ENCODE measurements at regions not wholly inside any gene's neighbourhood (a gene's known extent, or its start where the extent isn't known, plus 50 kb on each side); places are given as distances from the start of the nearest gene placed in this dataset.
"Not testable (repeated sequence)": the region's sequence is repeated elsewhere in the genome, so short reads cannot be mapped to it uniquely, and the experiment has no call there.

- Histone ChIP-seq H3K36me3 (no peaks in the 10 kb centered on the region), H3K4me3 (no peak overlapping the region), H3K27ac (no peak overlapping the region), H3K27me3 (no peaks in the 10 kb centered on the region), H3K9ac (no peak overlapping the region), H4K20me1 (no peaks in the 10 kb centered on the region), H3K9me3 (replicated peaks in 1 of 11) (peaks cover 31 to 51% (median 45%) of the 10 kb centered on the region in 11 experiments), H3K4me1 (peaks cover 0 to 4% (median 0%) of the 10 kb centered on the region in 10 experiments; a peak in 2 of 20 replicates), H3K4me2 (no peak overlapping the region)
- no peak for TF ChIP-seq Cebpa-rat (IDR thresholded peaks at IDR 0.05)
These were observed 66.1 kb upstream of the TMPRSS2 start for GRCh38 chr21:41573902-41574690.

GRCh38 chr21:41571938-41572510 lies 64.1 kb upstream of the TMPRSS2 start:
- no peak overlapping the region for H3K4me3 ChIP-seq
- peaks cover 11 to 30% (median 25%) of the 10 kb centered on the region in 11 experiments for H3K9me3 ChIP-seq (replicated peaks in 1 of 11)
- no peaks in the 10 kb centered on the region for H3K27me3 ChIP-seq
- H3K4me2 ChIP-seq = no peak overlapping the region
- H3K4me1 ChIP-seq = peaks cover 0 to 4% (median 0%) of the 10 kb centered on the region in 10 experiments; a peak in 2 of 20 replicates
- no peaks in the 10 kb centered on the region for H3K36me3 ChIP-seq
- no peak overlapping the region for H3K27ac ChIP-seq
- TF ChIP-seq Cebpa-rat (IDR thresholded peaks at IDR 0.05) = no peak
- no peaks in the 10 kb centered on the region for H4K20me1 ChIP-seq
- H3K9ac ChIP-seq = no peak overlapping the region

GRCh38 chr21:41570791-41571355 lies 62.9 kb upstream of the TMPRSS2 start:
- Histone ChIP-seq H3K4me1 (peaks cover 0 to 4% (median 0%) of the 10 kb centered on the region in 10 experiments; a peak in 2 of 20 replicates), H3K9ac (no peak overlapping the region), H3K27ac (no peak overlapping the region), H3K4me3 (no peak overlapping the region), H3K9me3 (replicated peaks in 1 of 11) (peaks cover 4 to 27% (median 18%) of the 10 kb centered on the region in 11 experiments; a peak in 19 of 22 replicates), H4K20me1 (no peaks in the 10 kb centered on the region), H3K27me3 (no peaks in the 10 kb centered on the region), H3K36me3 (no peaks in the 10 kb centered on the region), H3K4me2 (0 out of 22 replicates have a peak overlapping the region, but pooled peaks of 1 of the 11 experiments have one; percentile 8)
- TF ChIP-seq Cebpa-rat (IDR thresholded peaks at IDR 0.05) = no peak

- H3K27ac ChIP-seq = no peak overlapping the region
These were observed 60.8 kb upstream of the TMPRSS2 start for GRCh38 chr21:41568606-41569385.

GRCh38 chr21:41567901-41568510 lies 60.0 kb upstream of the TMPRSS2 start:
- H3K27me3 ChIP-seq = no peaks in the 10 kb centered on the region
- no peak overlapping the region for H3K27ac ChIP-seq
- H3K4me1 ChIP-seq = peaks cover 0 to 4% (median 0%) of the 10 kb centered on the region in 10 experiments; a peak in 2 of 20 replicates
- no peak overlapping the region for H3K4me2 ChIP-seq
- TF ChIP-seq Cebpa-rat (IDR thresholded peaks at IDR 0.05) = no peak
- H3K4me3 ChIP-seq = no peak overlapping the region
- H3K36me3 ChIP-seq = no peaks in the 10 kb centered on the region
- H3K9me3 ChIP-seq (replicated peaks in 1 of 11) = peaks cover 0 to 7% (median 0%) of the 10 kb centered on the region in 11 experiments; a peak in 3 of 22 replicates
- no peak overlapping the region for H3K9ac ChIP-seq
- H4K20me1 ChIP-seq = no peaks in the 10 kb centered on the region

More at GRCh38 chr21:41568606-41569385, 60.8 kb upstream of the TMPRSS2 start:
- Histone ChIP-seq H3K4me1 (peaks cover 0 to 4% (median 0%) of the 10 kb centered on the region in 10 experiments; a peak in 2 of 20 replicates), H3K4me2 (no peak overlapping the region), H3K27me3 (no peaks in the 10 kb centered on the region), H3K9ac (no peak overlapping the region), H3K4me3 (no peak overlapping the region), H3K36me3 (no peaks in the 10 kb centered on the region), H3K9me3 (replicated peaks in 1 of 11) (peaks cover 0 to 7% (median 0%) of the 10 kb centered on the region in 11 experiments; a peak in 3 of 22 replicates), H4K20me1 (no peaks in the 10 kb centered on the region)
- no peak for TF ChIP-seq Cebpa-rat (IDR thresholded peaks at IDR 0.05)

GRCh38 chr21:41567237-41567636 lies 59.3 kb upstream of the TMPRSS2 start:
- not testable (repeated sequence) for H3K27me3 ChIP-seq; H3K4me2 ChIP-seq; H4K20me1 ChIP-seq; H3K36me3 ChIP-seq; H3K9me3 ChIP-seq (replicated peaks in 1 of 11); H3K4me3 ChIP-seq; H3K27ac ChIP-seq; H3K9ac ChIP-seq; H3K4me1 ChIP-seq

- peaks cover 0 to under 1% (median 0%) of the 10 kb centered on the region in 11 experiments; a peak in 1 of 22 replicates for H3K9me3 ChIP-seq (replicated peaks in 1 of 11)
- H3K36me3 ChIP-seq = no peaks in the 10 kb centered on the region
- no peaks in the 10 kb centered on the region for H4K20me1 ChIP-seq
- no peak overlapping the region for H3K4me3 ChIP-seq
- TF ChIP-seq Cebpa-rat (IDR thresholded peaks at IDR 0.05) = no peak
- no peak overlapping the region for H3K4me2 ChIP-seq
- H3K4me1 ChIP-seq = peaks cover 0 to 7% (median 0%) of the 10 kb centered on the region in 10 experiments; a peak in 4 of 20 replicates
- no peak overlapping the region for H3K9ac ChIP-seq
- no peaks in the 10 kb centered on the region for H3K27me3 ChIP-seq
- H3K27ac ChIP-seq = no peak overlapping the region
These were observed 58.6 kb upstream of the TMPRSS2 start for GRCh38 chr21:41566500-41567014.

GRCh38 chr21:41565550-41565949 lies 57.6 kb upstream of the TMPRSS2 start:
- H3K27ac ChIP-seq = no peak overlapping the region
- TF ChIP-seq Cebpa-rat (IDR thresholded peaks at IDR 0.05) = no peak
- peaks cover 0 to 16% (median 0%) of the 10 kb centered on the region in 10 experiments; a peak in 4 of 20 replicates for H3K4me1 ChIP-seq
- H3K36me3 ChIP-seq = no peaks in the 10 kb centered on the region
- H3K4me3 ChIP-seq = no peak overlapping the region
- H3K9ac ChIP-seq = no peak overlapping the region
- no peaks in the 10 kb centered on the region for H3K27me3 ChIP-seq
- no peak overlapping the region for H3K4me2 ChIP-seq
- no peaks in the 10 kb centered on the region for H3K9me3 ChIP-seq (replicated peaks in 1 of 11)
- H4K20me1 ChIP-seq = no peaks in the 10 kb centered on the region

Data from BLaER1 treated with 17β-estradiol and CSF1 and Interleukin-3, amounts not matched to agents 10 nM and 100 nM (cell line).